HepG2 (cell line): ENCODE measurements at regions not wholly inside any gene's neighbourhood (a gene's known extent, or its start where the extent isn't known, plus 50 kb on each side); places are given as distances from the start of the nearest gene placed in this dataset.

Source experiments
- HDAC2 ChIP-seq: sonication (generic); formaldehyde crosslinking; IDR thresholded peaks from 2 replicates; pipeline ENCODE4 v1.4.0; 2020; ENCODE audit warnings: missing genetic modification reagents
- ZNF652 ChIP-seq: IDR thresholded peaks from 2 replicates; pipeline ENCODE4 v1.6.1; 2016; ENCODE audit warnings: low read depth, borderline replicate concordance
- ZNF713 ChIP-seq: sonication (generic); formaldehyde crosslinking; IDR thresholded peaks from 2 replicates; pipeline ENCODE4 v1.4.0; 2020; ENCODE audit warnings: mild to moderate bottlenecking, missing genetic modification reagents
- TF ChIP-seq, protein P1 (sequence below): sonication (generic); formaldehyde crosslinking; IDR thresholded peaks from 2 replicates; pipeline ENCODE4 v1.8.1; 2023; ENCODE audit warnings: mild to moderate bottlenecking, inconsistent platforms, moderate library complexity, missing genetic modification reagents, borderline replicate concordance
- TF ChIP-seq, protein P2 (sequence below): sonication (generic); formaldehyde crosslinking; IDR thresholded peaks from 2 replicates; pipeline ENCODE4 v1.5.0; 2020; ENCODE audit warnings: mild to moderate bottlenecking, missing genetic modification reagents, moderate library complexity

DNA sequence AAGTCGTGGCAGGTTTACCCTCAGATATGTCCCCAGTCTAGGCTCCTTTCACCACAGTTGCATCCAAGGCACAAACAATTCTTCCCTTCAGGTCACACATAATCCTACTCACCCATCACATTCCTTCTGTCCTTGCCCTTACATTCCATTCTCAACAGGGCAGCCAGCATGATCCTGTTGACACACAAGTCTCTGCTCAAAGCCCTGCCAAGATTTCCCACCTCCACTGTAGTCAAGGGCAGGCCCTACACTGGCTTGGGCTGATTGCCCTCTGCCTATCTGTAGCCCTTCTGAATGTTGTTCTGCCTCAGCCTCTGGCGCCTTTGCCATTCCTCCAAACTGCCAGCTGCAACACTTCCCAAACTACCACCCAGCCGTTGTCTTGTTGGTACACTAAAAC is 187.9 kb upstream of the AKR1E2 start:
- TF ChIP-seq, protein P1, sequence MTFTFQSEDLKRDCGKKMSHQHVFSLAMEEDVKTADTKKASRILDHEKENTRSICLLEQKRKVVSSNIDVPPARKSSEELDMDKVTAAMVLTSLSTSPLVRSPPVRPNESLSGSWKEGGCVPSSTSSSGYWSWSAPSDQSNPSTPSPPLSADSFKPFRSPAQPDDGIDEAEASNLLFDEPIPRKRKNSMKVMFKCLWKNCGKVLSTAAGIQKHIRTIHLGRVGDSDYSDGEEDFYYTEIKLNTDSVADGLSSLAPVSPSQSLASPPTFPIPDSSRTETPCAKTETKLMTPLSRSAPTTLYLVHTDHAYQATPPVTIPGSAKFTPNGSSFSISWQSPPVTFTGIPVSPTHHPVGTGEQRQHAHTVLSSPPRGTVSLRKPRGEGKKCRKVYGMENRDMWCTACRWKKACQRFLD (CRISPR knock-in tag), result no peak
- TF ChIP-seq ZNF652 (no peak), ZNF713 (CRISPR knock-in tag) (no peak), HDAC2 (CRISPR knock-in tag) (no peak)
- TF ChIP-seq, protein P2, sequence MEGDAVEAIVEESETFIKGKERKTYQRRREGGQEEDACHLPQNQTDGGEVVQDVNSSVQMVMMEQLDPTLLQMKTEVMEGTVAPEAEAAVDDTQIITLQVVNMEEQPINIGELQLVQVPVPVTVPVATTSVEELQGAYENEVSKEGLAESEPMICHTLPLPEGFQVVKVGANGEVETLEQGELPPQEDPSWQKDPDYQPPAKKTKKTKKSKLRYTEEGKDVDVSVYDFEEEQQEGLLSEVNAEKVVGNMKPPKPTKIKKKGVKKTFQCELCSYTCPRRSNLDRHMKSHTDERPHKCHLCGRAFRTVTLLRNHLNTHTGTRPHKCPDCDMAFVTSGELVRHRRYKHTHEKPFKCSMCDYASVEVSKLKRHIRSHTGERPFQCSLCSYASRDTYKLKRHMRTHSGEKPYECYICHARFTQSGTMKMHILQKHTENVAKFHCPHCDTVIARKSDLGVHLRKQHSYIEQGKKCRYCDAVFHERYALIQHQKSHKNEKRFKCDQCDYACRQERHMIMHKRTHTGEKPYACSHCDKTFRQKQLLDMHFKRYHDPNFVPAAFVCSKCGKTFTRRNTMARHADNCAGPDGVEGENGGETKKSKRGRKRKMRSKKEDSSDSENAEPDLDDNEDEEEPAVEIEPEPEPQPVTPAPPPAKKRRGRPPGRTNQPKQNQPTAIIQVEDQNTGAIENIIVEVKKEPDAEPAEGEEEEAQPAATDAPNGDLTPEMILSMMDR (CRISPR knock-in tag), result no peak
